Osteocyte (in vitro differentiated cells): ENCODE measurements at regions not wholly inside any gene's neighbourhood (a gene's known extent, or its start where the extent isn't known, plus 50 kb on each side); places are given as distances from the start of the nearest gene placed in this dataset.
A peak's percentile ranks its signal among the peaks of the same experiment; 100 is the strongest.

Experiments used
- DNase-seq: peaks from one replicate; pipeline ENCODE4 v3.0.0; 2021; ENCODE audit warnings: mixed read lengths; ENCODE audit not compliant: unreplicated experiment; ENCODE audit errors: extremely low spot score
- H3K27ac Mint-ChIP-seq: one replicate; pipeline ENCODE4 v1.8.0; 2021; ENCODE audit warnings: mild to moderate bottlenecking, mixed read lengths; ENCODE audit not compliant: unreplicated experiment
- H3K27me3 Mint-ChIP-seq: one replicate; pipeline ENCODE4 v1.8.0; 2021; ENCODE audit warnings: mixed read lengths; ENCODE audit not compliant: unreplicated experiment
- H3K36me3 Mint-ChIP-seq: one replicate; pipeline ENCODE4 v1.8.0; 2021; ENCODE audit warnings: mixed read lengths; ENCODE audit not compliant: unreplicated experiment
- H3K4me1 Mint-ChIP-seq: one replicate; pipeline ENCODE4 v1.8.0; 2021; ENCODE audit warnings: mixed read lengths; ENCODE audit not compliant: unreplicated experiment
- H3K4me3 Mint-ChIP-seq: one replicate; pipeline ENCODE4 v1.8.0; 2021; ENCODE audit warnings: mild to moderate bottlenecking, moderate library complexity, mixed read lengths; ENCODE audit not compliant: unreplicated experiment
- H3K9me3 Mint-ChIP-seq: one replicate; pipeline ENCODE4 v1.8.0; 2021; ENCODE audit warnings: mixed read lengths; ENCODE audit not compliant: unreplicated experiment
- CTCF ChIP-seq: fragments of 200-600 bp; sonication (generic); IDR thresholded peaks from 2 replicates; pipeline ENCODE4 v1.5.0; 2021; ENCODE audit warnings: antibody characterized with exemption, mild to moderate bottlenecking, moderate library complexity

GRCh38 chr2:128736046-128736688 is 417.5 kb upstream of the HS6ST1 start:
- H3K27ac Mint-ChIP-seq: no peak overlapping the region
- no peak for TF ChIP-seq CTCF
- peak overlapping the region; percentile 19 for H3K4me3 Mint-ChIP-seq
- no peaks in the 10 kb centered on the region for H3K27me3 Mint-ChIP-seq
- peak; percentile 65 for DNase-seq
- H3K36me3 Mint-ChIP-seq: no peaks in the 10 kb centered on the region
- peaks cover 46% of the 10 kb centered on the region for H3K4me1 Mint-ChIP-seq
- no peaks in the 10 kb centered on the region for H3K9me3 Mint-ChIP-seq

GRCh38 chr2:128736689-128737545 is 418.2 kb upstream of the HS6ST1 start:
- no peaks in the 10 kb centered on the region for H3K36me3 Mint-ChIP-seq
- H3K4me3 Mint-ChIP-seq: peak overlapping the region; percentile 19
- H3K4me1 Mint-ChIP-seq: peaks cover 54% of the 10 kb centered on the region
- H3K9me3 Mint-ChIP-seq: no peaks in the 10 kb centered on the region
- TF ChIP-seq CTCF: peak; percentile 98
- no peaks in the 10 kb centered on the region for H3K27me3 Mint-ChIP-seq
- H3K27ac Mint-ChIP-seq: no peak overlapping the region
- DNase-seq: peak; percentile 90

- no peak overlapping the region for H3K4me3 Mint-ChIP-seq
- H3K27ac Mint-ChIP-seq: no peak overlapping the region
- no peak for TF ChIP-seq CTCF
- no peaks in the 10 kb centered on the region for H3K27me3 Mint-ChIP-seq
- no peaks in the 10 kb centered on the region for H3K36me3 Mint-ChIP-seq
- H3K4me1 Mint-ChIP-seq: peaks cover 57% of the 10 kb centered on the region
- no peaks in the 10 kb centered on the region for H3K9me3 Mint-ChIP-seq
- DNase-seq: peak; percentile 60
Observed at GRCh38 chr2:128737546-128737826, 418.8 kb upstream of the HS6ST1 start.

GRCh38 chr2:128738446-128739110 is 419.9 kb upstream of the HS6ST1 start:
- Mint-ChIP-seq H3K27ac (no peak overlapping the region), H3K27me3 (no peaks in the 10 kb centered on the region), H3K9me3 (no peaks in the 10 kb centered on the region), H3K4me1 (peaks cover 49% of the 10 kb centered on the region), H3K4me3 (no peak overlapping the region), H3K36me3 (no peaks in the 10 kb centered on the region)
- DNase-seq: peak; percentile 51
- TF ChIP-seq CTCF: no peak

- peaks cover 54% of the 10 kb centered on the region for H3K4me1 Mint-ChIP-seq
- no peaks in the 10 kb centered on the region for H3K27me3 Mint-ChIP-seq
- no peaks in the 10 kb centered on the region for H3K9me3 Mint-ChIP-seq
- no peak overlapping the region for H3K27ac Mint-ChIP-seq
- no peaks in the 10 kb centered on the region for H3K36me3 Mint-ChIP-seq
- no peak for DNase-seq
- no peak for TF ChIP-seq CTCF
- H3K4me3 Mint-ChIP-seq: no peak overlapping the region
Observed at GRCh38 chr2:128742467-128742866, 423.8 kb upstream of the HS6ST1 start.
